Heart left ventricle (tissue), 16 donors: ENCODE measurements at regions not wholly inside any gene's neighbourhood (a gene's known extent, or its start where the extent isn't known, plus 50 kb on each side); places are given as distances from the start of the nearest gene placed in this dataset.

Source experiments
- ATAC-seq, 4 donors: fragments of 200-7000 bp; cut with Tn5 transposase; one replicate each; pipeline ENCODE4 v1.9.1; 2020 to 2022; ENCODE audit warnings: moderate library complexity in 4 of 4, mild to moderate bottlenecking in 3 of 4, moderate number of reproducible peaks in 1 of 4
- DNase-seq, 5 donors: peaks; one replicate each; pipeline ENCODE4 v3.0.0-alpha.2; 2020
- H3K27ac ChIP-seq, 12 donors: fragments of 200-600 bp; sonication (generic) in 4 of 12; one replicate each; pipeline versions ENCODE4 v1.5.0 to v1.8.0; 2016 to 2022; ENCODE audit warnings: mild to moderate bottlenecking in 2 of 12
- H3K27me3 ChIP-seq, 9 donors: fragments of 200-600 bp; sonication (generic) in 2 of 9; one replicate each; pipeline versions ENCODE4 v1.5.1 to v1.8.0; 2016 to 2022; ENCODE audit warnings: mild to moderate bottlenecking in 3 of 9
- H3K36me3 ChIP-seq, 9 donors: fragments of 200-600 bp; sonication (generic) in 2 of 9; one replicate each; pipeline versions ENCODE4 v1.5.0 to v1.8.0; 2018 to 2022; ENCODE audit warnings: mild to moderate bottlenecking in 2 of 9
- H3K4me1 ChIP-seq, 12 donors: fragments of 200-600 bp; sonication (generic) in 4 of 12; one replicate each; pipeline versions ENCODE4 v1.5.0 to v1.8.0; 2016 to 2022; ENCODE audit warnings: mild to moderate bottlenecking in 3 of 12
- H3K4me3 ChIP-seq, 12 donors: fragments of 200-600 bp; sonication (generic) in 4 of 12; one replicate each; pipeline versions ENCODE4 v1.5.0 to v1.8.0; 2017 to 2022; ENCODE audit warnings: mild to moderate bottlenecking in 9 of 12, moderate library complexity in 4 of 12
- H3K9me3 ChIP-seq, 12 donors: fragments of 200-600 bp; sonication (generic) in 4 of 12; one replicate each; pipeline versions ENCODE4 v1.5.0 to v1.8.0; 2016 to 2022; ENCODE audit warnings: mild to moderate bottlenecking in 1 of 12
- CTCF ChIP-seq, 12 donors: fragments of 200-600 bp; sonication (generic) in 4 of 12; IDR thresholded peaks; one replicate each; pipeline versions ENCODE4 v1.5.0 to v1.8.0; 2018 to 2022; ENCODE audit warnings: antibody characterized with exemption in 12 of 12, mild to moderate bottlenecking in 5 of 12
- POLR2A ChIP-seq, 2 donors: fragments of 450-650 bp; IDR thresholded peaks; one replicate each; pipeline ENCODE4 v1.6.1; 2017; ENCODE audit warnings: antibody characterized with exemption in 2 of 2, mild to moderate bottlenecking in 2 of 2, moderate library complexity in 2 of 2
- WGBS, 4 donors: extraction: QIAGEN DNeasy Blood & Tissue Kit in 2 of 4; methylation state at CpG; one replicate each; pipeline versions ENCODE4 v1.1.5 to v1.1.7; 2013 to 2018; 5-methylcytosine and 5-hydroxymethylcytosine counted together
- intact Hi-C, 10 donors: fragments of 100-400 bp; cut with DNase I; formaldehyde crosslinking; loops; one replicate each; pipeline versions ENCODE4 v1.11.1 to v1.14.2; 2022
- donor health status: ischemic (EF 13 %, LVEDD 7.1; RV severe dilation, severe dysfunction).
- donor health status: healthy with polysubstance abuse.
- donor health status: DM: no; HTN: yes; CAD: no.
- donor health status: DM: no; HTN: no; CAD: no.
- donor health status: ischemic (EF 25% LVEDD 6.9; RV normal size, moderate dysfunction).
- donor health status: ischemic (EF 25% LVEDD 5.7; RV mildly dilated, moderate dysfunction).
- donor health status: healthy.
- donor health status: DM: yes; HTN: yes; CAD: no.
- donor health status: ischemic (EF 35%, LVEDD 5.7; RV mildly dilated, moderate dysfunction).
- donor health status: nonischemic (EF 11% LVEDD 7.7; RV severe dilation, severe dysfunction).
- donor health status: DM: yes; HTN: yes; CAD: no.
- donor health status: PGD.
- donor health status: ischemic (EF 29% LVEDD 5.4; RV normal size, mild dysfunction).
- donor health status: nonischemic (EF 23%, LVEDD 6.1; RV moderate dilation, normal function).

GRCh38 chr7:70944516-70944915, 187.4 kb upstream of the GALNT17 start:
- ATAC-seq (no peak), DNase-seq (no peak)
- Histone ChIP-seq H3K9me3 (peaks cover 0 to 15% (median 0%) of the 10 kb centered on the region in 12 donors), H3K4me1 (no peaks in the 10 kb centered on the region), H3K36me3 (no peaks in the 10 kb centered on the region), H3K27me3 (no peaks in the 10 kb centered on the region), H3K27ac (no peak overlapping the region), H3K4me3 (no peak overlapping the region)
- intact Hi-C loops = no loop called here
- TF ChIP-seq CTCF (IDR thresholded peaks at IDR 0.05) (no peak), POLR2A (IDR thresholded peaks at IDR 0.05) (no peak)
- 70 to 83% (median 73%) methylated on average over 4 of the region's 4 CpGs for WGBS, 4 donors

DNA sequence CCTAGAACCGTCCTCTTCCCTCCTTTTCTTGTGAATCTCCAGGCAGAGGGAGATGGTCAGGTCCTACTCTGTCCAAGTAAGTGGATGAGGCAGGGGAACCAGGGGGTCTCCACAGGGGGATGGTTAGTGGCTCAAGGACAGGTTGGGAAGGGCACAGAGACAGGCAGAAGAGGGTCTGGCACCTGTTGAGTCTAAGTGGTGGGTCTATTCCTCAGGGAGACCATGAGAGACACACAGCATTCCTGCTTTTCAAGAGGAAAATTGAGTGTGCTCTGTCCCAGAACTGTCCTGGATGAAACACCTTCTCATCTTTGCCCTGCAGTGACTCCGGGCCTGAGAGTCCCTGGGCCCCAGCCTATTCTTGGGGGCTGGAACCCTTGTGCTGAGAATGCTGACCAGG, 184.8 kb upstream of the GALNT17 start:
- H3K4me3 ChIP-seq = no peak overlapping the region
- H3K27me3 ChIP-seq = no peaks in the 10 kb centered on the region
- H3K4me1 ChIP-seq = no peaks in the 10 kb centered on the region
- ATAC-seq (no peak), DNase-seq (no peak)
- WGBS, 4 donors = 62 to 70% (median 67%) methylated on average over 2 of the region's 2 CpGs
- H3K36me3 ChIP-seq = no peaks in the 10 kb centered on the region
- no peak for TF ChIP-seq POLR2A (IDR thresholded peaks at IDR 0.05)
- no peak for TF ChIP-seq CTCF (IDR thresholded peaks at IDR 0.05)
- intact Hi-C loops = no loop called here
- H3K9me3 ChIP-seq = peaks cover 0 to 17% (median 0%) of the 10 kb centered on the region in 12 donors
- H3K27ac ChIP-seq = no peak overlapping the region

DNA sequence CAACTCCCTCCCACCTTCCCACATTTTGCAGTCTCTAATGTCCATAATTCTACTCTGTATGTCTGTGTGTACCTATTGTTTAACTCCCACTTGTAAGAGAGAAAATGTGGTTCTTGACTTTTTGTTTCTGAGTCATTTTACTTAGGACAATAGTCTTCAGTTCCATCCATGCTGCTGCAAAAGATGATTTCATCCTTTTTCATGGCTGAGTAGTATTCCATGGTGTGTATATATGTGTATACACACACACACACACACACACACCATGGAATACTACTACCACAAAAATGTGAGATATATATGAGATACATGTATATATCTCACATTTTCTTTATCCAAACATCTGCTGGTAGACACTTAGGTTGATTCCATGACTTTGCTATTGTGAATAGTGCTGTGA, 182.1 kb upstream of the GALNT17 start:
- no peak for ATAC-seq
- Histone ChIP-seq H3K27me3 (no peaks in the 10 kb centered on the region), H3K4me3 (no peak overlapping the region), H3K9me3 (peaks cover 0 to 17% (median 0%) of the 10 kb centered on the region in 12 donors), H3K4me1 (no peaks in the 10 kb centered on the region), H3K36me3 (no peaks in the 10 kb centered on the region), H3K27ac (no peak overlapping the region)
- no peak for TF ChIP-seq POLR2A (IDR thresholded peaks at IDR 0.05)
- TF ChIP-seq CTCF (IDR thresholded peaks at IDR 0.05) = no peak
- intact Hi-C loops = no loop called here
- DNase-seq = no peak

DNA sequence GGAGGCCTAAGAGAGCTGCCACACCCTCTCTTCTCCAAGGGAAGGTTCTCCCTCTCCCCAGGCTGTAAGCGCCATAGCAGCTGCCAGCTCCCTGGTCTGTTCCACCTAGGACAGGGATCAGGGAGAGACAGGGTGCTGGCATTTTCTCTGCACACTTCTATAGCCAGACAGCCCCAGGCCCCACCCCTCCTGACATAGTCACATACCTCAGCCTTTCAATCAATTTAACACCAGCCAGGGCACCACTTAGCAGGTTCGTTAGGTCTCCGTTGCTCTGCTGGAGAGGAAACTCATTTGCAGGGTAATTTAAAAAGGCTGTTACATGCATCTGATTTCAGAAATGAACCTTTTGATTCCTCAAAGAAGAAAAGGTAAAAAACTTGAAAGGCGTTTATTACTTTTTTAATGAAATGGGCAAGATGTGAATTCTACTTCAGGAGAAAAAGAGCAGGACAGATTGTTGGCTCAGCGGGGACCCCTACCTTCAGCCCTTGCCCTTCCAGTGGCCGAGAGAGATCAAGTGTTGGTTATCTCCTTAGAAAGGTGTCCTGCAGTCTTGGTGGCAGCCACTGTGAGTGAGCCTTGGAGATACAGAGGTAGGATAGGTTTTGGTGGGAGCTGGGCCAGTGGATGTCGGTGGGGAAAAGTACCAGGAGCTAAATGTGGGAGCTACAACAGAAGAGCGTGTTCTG, 180.5 kb upstream of the GALNT17 start:
- no peaks in the 10 kb centered on the region for H3K27me3 ChIP-seq
- TF ChIP-seq POLR2A (IDR thresholded peaks at IDR 0.05) (no peak), CTCF (IDR thresholded peaks at IDR 0.05) (no peak)
- no peaks in the 10 kb centered on the region for H3K4me1 ChIP-seq
- H3K4me3 ChIP-seq = no peak overlapping the region
- ATAC-seq (no peak), DNase-seq (no peak)
- intact Hi-C loops = no loop called here
- WGBS, 4 donors = 66 to 72% (median 69%) methylated on average over 8 of the region's 8 CpGs
- no peak overlapping the region for H3K27ac ChIP-seq
- peaks cover 0 to 17% (median 0%) of the 10 kb centered on the region in 12 donors for H3K9me3 ChIP-seq
- H3K36me3 ChIP-seq = no peaks in the 10 kb centered on the region
